K562 (cell line): ENCODE measurements at regions not wholly inside any gene's neighbourhood (a gene's known extent, or its start where the extent isn't known, plus 50 kb on each side); places are given as distances from the start of the nearest gene placed in this dataset.

ENCODE experiments used
- ATAC-seq: fragments of 200-7000 bp; cut with Tn5 transposase; 3 replicates; pipeline ENCODE4 v1.9.1; 2020; ENCODE audit warnings: moderate library complexity
- BruUV-seq: library from RNA; stranded (reverse); fragments of 400-500 nt; replicated peaks from 2 replicates; lab custom pipeline; 2021; lab: Mats Ljungman, UMichigan
- CTCF ChIA-PET: fragments of 300-600 bp; formaldehyde crosslinking; extraction: SDS; loops from one replicate; lab custom pipeline; 2021; ENCODE audit warnings: low intra/inter-chr PET ratio; lab: Yijun Ruan, JAX
- POLR2A ChIA-PET: fragments of 300-600, 350-650 bp; sonication (Branson Sonifier 250); formaldehyde crosslinking; extraction: SDS; loops from one replicate; lab custom pipeline; 2021; ENCODE audit warnings: antibody characterized with exemption, inconsistent platforms; lab: Yijun Ruan, JAX
- DNase-seq, 4 experiments: peaks; one replicate each; pipeline versions ENCODE4 v3.0.0 to v3.0.0-alpha.2; 2011 to 2018; ENCODE audit warnings: low spot score in 3 of 4, mixed read lengths in 3 of 4; ENCODE audit errors: extremely low read depth in 1 of 4
- FAIRE-seq: peaks from 2 replicates; lab custom pipeline; 2011; peaks lifted over from hg19 to GRCh38; lab: Jason Lieb, UNC
- H2AFZ ChIP-seq: 2 replicates; pipeline ENCODE4 v1.6.0; 2011; ENCODE audit warnings: low read depth, low read length, control low read depth, inconsistent platforms
- H3K27ac ChIP-seq: fragments of 200-600 bp; 3 replicates; pipeline ENCODE4 v1.8.0; 2011; ENCODE audit warnings: low read depth, mild to moderate bottlenecking, control low read depth, inconsistent platforms, low read length, moderate library complexity, mixed read lengths; ENCODE audit errors: extremely low read depth
- H3K27me3 ChIP-seq, 2 experiments: fragments of 300-600 bp in 1 of 2; 2 replicates in 1 of 2; 3 replicates in 1 of 2; pipeline versions ENCODE4 v1.6.0 to v1.8.0; 2011; ENCODE audit warnings: inconsistent platforms in 2 of 2, low read length in 2 of 2, mild to moderate bottlenecking in 1 of 2, mixed read lengths in 1 of 2, moderate library complexity in 1 of 2; ENCODE audit not compliant: control insufficient read depth in 2 of 2, insufficient read depth in 2 of 2
- H3K36me3 ChIP-seq: fragments of 300-600 bp; 3 replicates; pipeline ENCODE4 v1.8.0; 2011; ENCODE audit warnings: mild to moderate bottlenecking, low read length, inconsistent platforms; ENCODE audit not compliant: control insufficient read depth, insufficient read depth
- H3K4me1 ChIP-seq, 2 experiments: fragments of 200-600 bp in 1 of 2; replicated peaks in 1 of 2; 2 replicates in 1 of 2; 3 replicates in 1 of 2; pipeline versions ENCODE4 v1.5.1 to v1.8.0; 2011; ENCODE audit warnings: inconsistent platforms in 2 of 2, low read length in 2 of 2, mild to moderate bottlenecking in 1 of 2, mixed read lengths in 1 of 2, moderate library complexity in 1 of 2; ENCODE audit not compliant: control insufficient read depth in 2 of 2, insufficient read depth in 2 of 2
- H3K4me2 ChIP-seq: 2 replicates; pipeline ENCODE4 v1.6.1; 2011; ENCODE audit warnings: low read length, control low read depth, inconsistent platforms, mixed read lengths; ENCODE audit not compliant: insufficient read depth
- H3K4me3 ChIP-seq: fragments of 200-600 bp; sonication (generic), shearing (Covaris generic); 2 replicates; pipeline ENCODE4 v1.5.1; 2016; ENCODE audit warnings: control low read depth, inconsistent platforms
- H3K79me2 ChIP-seq: fragments of 200-600 bp; 3 replicates; pipeline ENCODE4 v1.8.0; 2011; ENCODE audit warnings: low read length, inconsistent platforms; ENCODE audit not compliant: control insufficient read depth, insufficient read depth
- H3K9ac ChIP-seq, 2 experiments: 2 replicates each; pipeline versions ENCODE4 v1.6.0 to v1.6.1; 2011; ENCODE audit warnings: low read depth in 2 of 2, low read length in 2 of 2, control low read depth in 1 of 2, inconsistent platforms in 1 of 2, mild to moderate bottlenecking in 1 of 2, mixed read lengths in 1 of 2; ENCODE audit not compliant: insufficient read depth in 1 of 2
- H3K9me1 ChIP-seq: one replicate; pipeline ENCODE4 v1.6.0; 2011; ENCODE audit warnings: inconsistent platforms, mild to moderate bottlenecking, low read length, moderate library complexity; ENCODE audit not compliant: control insufficient read depth, insufficient read depth
- H3K9me3 ChIP-seq: replicated peaks from 2 replicates; pipeline ENCODE4 v1.5.1; 2011; ENCODE audit warnings: low read depth, low read length, inconsistent platforms; ENCODE audit not compliant: control insufficient read depth, insufficient read depth
- H4K20me1 ChIP-seq: replicated peaks from 2 replicates; pipeline ENCODE4 v1.6.1; 2011; ENCODE audit warnings: low read length, inconsistent platforms, mixed read lengths; ENCODE audit not compliant: control insufficient read depth, insufficient read depth
- ARID1B ChIP-seq: fragments of 450-650 bp; IDR thresholded peaks from 2 replicates; pipeline ENCODE4 v1.6.1; 2016; ENCODE audit warnings: antibody characterized with exemption, mild to moderate bottlenecking, inconsistent platforms
- CBX1 ChIP-seq: sonication (generic); IDR thresholded peaks from 2 replicates; pipeline ENCODE4 v1.6.1; 2016; ENCODE audit warnings: antibody characterized with exemption, low read depth, mild to moderate bottlenecking
- CBX3 ChIP-seq, 2 experiments: IDR thresholded peaks; 1 replicate in 1 of 2; 2 replicates in 1 of 2; pipeline ENCODE4 v1.6.1; 2012; ENCODE audit warnings: inconsistent platforms in 2 of 2, low read length in 2 of 2, borderline replicate concordance in 1 of 2, control low read depth in 1 of 2
- E2F4 ChIP-seq: sonication (generic); formaldehyde crosslinking; IDR thresholded peaks from 2 replicates; pipeline ENCODE4 v1.8.0; 2022; ENCODE audit warnings: mild to moderate bottlenecking, low read depth, missing genetic modification reagents
- FOSL1 ChIP-seq: fragments of 200-800 bp; sonication (Bioruptor generic); conservative IDR thresholded peaks from 2 replicates; pipeline ENCODE4 v1.6.1; 2016; ENCODE audit warnings: missing genetic modification characterization, missing compliant biosample characterization
- FOXO4 ChIP-seq: fragments of 450-650 bp; formaldehyde crosslinking; IDR thresholded peaks from 2 replicates; pipeline ENCODE4 v1.4.0; 2020; ENCODE audit warnings: mild to moderate bottlenecking, moderate library complexity
- GTF2A2 ChIP-seq: IDR thresholded peaks from 2 replicates; pipeline ENCODE4 v1.6.1; 2016; ENCODE audit warnings: mild to moderate bottlenecking, missing genetic modification characterization, missing compliant biosample characterization
- IFI16 ChIP-seq: fragments of 250-450 bp; sonication (Bioruptor Pico); IDR thresholded peaks from 2 replicates; pipeline ENCODE4 v2.1.2; 2022; ENCODE audit warnings: mild to moderate bottlenecking, inconsistent platforms
- KAT2B ChIP-seq: IDR thresholded peaks from one replicate; pipeline ENCODE4 v1.6.1; 2012; ENCODE audit warnings: low read depth, mild to moderate bottlenecking, control low read depth, inconsistent platforms, low read length, moderate library complexity
- NFXL1 ChIP-seq: fragments of 450-650 bp; formaldehyde crosslinking; IDR thresholded peaks from 2 replicates; pipeline ENCODE4 v1.4.0; 2021; ENCODE audit warnings: mild to moderate bottlenecking
- RAD21 ChIP-seq, 2 experiments: fragments of 250-450 bp in 1 of 2; fragments of 450-650 bp in 1 of 2; sonication (Bioruptor Pico) in 1 of 2; formaldehyde crosslinking in 1 of 2; IDR thresholded peaks in 1 of 2; conservative IDR thresholded peaks in 1 of 2; 2 replicates each; pipeline versions ENCODE4 v1.4.0 to v1.8.0; 2020 to 2022; ENCODE audit warnings: mild to moderate bottlenecking in 2 of 2, moderate library complexity in 1 of 2
- RBM15 ChIP-seq: fragments of 200-400 bp; formaldehyde crosslinking; IDR thresholded peaks from 2 replicates; pipeline ENCODE4 v1.6.1; 2018; ENCODE audit warnings: mild to moderate bottlenecking, low read length, moderate library complexity; ENCODE audit not compliant: insufficient read depth
- WGBS: fragments of 100-300 bp; shearing (Covaris generic); methylation state at CpG from one replicate; pipeline ENCODE4 v1.1.6; 2016; ENCODE audit warnings: low coverage, mixed read lengths; ENCODE audit not compliant: insufficient coverage; ENCODE audit errors: missing lambda C conversion rate; 5-methylcytosine and 5-hydroxymethylcytosine counted together
- in situ Hi-C: fragments of 300-500 bp; cut with MboI; formaldehyde crosslinking; loops from 4 replicates; pipeline ENCODE4 v1.15.0; 2018; ENCODE audit warnings: inconsistent platforms, mixed read lengths
- intact Hi-C: fragments of 100-400 bp; cut with micrococcal nuclease; formaldehyde crosslinking; loops from 2 replicates; pipeline ENCODE4 v1.14.2; 2022

- no peak for FAIRE-seq
- Histone ChIP-seq H3K4me2 (no peak overlapping the region), H3K9me3 (no peaks in the 10 kb centered on the region), H3K4me1 (peaks cover 0 to 44% of the 10 kb centered on the region in 2 experiments; a peak in 2 of 5 replicates), H3K9ac (no peak overlapping the region), H3K9me1 (no peaks in the 10 kb centered on the region), H3K27me3 (no peaks in the 10 kb centered on the region), H4K20me1 (peaks cover 31% of the 10 kb centered on the region), H3K79me2 (peaks cover 52% of the 10 kb centered on the region), H3K4me3 (no peak overlapping the region), H3K36me3 (peaks cover 20% of the 10 kb centered on the region; the same call in 2 of the 3 replicates), H3K27ac (no peak overlapping the region), H2AFZ (no peak overlapping the region)
- ATAC-seq, result no peak
- no peak for DNase-seq
- intact Hi-C loops (no loop called here), in situ Hi-C loops (no loop called here)
- CTCF ChIA-PET, result no interaction called here
- POLR2A ChIA-PET, result no interaction called here
- 84% methylated on average over 17 of the region's 27 CpGs for WGBS
- BruUV-seq, result no TSS peak
- TF ChIP-seq CBX1 (no peak), IFI16 (no peak), CBX3 (IDR thresholded peaks at IDR 0.05; ENCODE audit: borderline replicate concordance in 1 of 2, low read length in 2 of 2) (no peak), NFXL1 (no peak), RBM15 (no peak), ARID1B (no peak), GTF2A2 (tag) (no peak), FOXO4 (CRISPR knock-in tag) (no peak), KAT2B (no peak), RAD21 (CRISPR knock-in tag; conservative IDR thresholded peaks at IDR 0.05 in 1 of 2, IDR thresholded peaks at IDR 0.05 in 1 of 2) (no peak), FOSL1 (tag) (no peak), E2F4 (CRISPR knock-in tag) (no peak)
Observed at GRCh38 chr22:49628391-49629260, 199.0 kb downstream of the BRD1 start.
